Nephron (organoid): ENCODE measurements at regions not wholly inside any gene's neighbourhood (a gene's known extent, or its start where the extent isn't known, plus 50 kb on each side); places are given as distances from the start of the nearest gene placed in this dataset.

ENCODE experiments used
- H3K27ac Mint-ChIP-seq, 3 experiments: 2 replicates each; pipeline ENCODE4 v1.8.0; 2020; ENCODE audit warnings: mixed read lengths in 3 of 3, mild to moderate bottlenecking in 2 of 3, moderate library complexity in 1 of 3
- H3K27me3 Mint-ChIP-seq: 2 replicates; pipeline ENCODE4 v1.8.0; 2021; ENCODE audit warnings: low read depth, mild to moderate bottlenecking, moderate library complexity, mixed read lengths
- H3K36me3 Mint-ChIP-seq: 2 replicates; pipeline ENCODE4 v1.8.0; 2020; ENCODE audit warnings: low read depth, mixed read lengths
- H3K4me1 Mint-ChIP-seq: 2 replicates; pipeline ENCODE4 v1.8.0; 2020; ENCODE audit warnings: mixed read lengths
- H3K4me3 Mint-ChIP-seq, 3 experiments: 2 replicates each; pipeline ENCODE4 v1.8.0; 2020; ENCODE audit warnings: mild to moderate bottlenecking in 3 of 3, mixed read lengths in 3 of 3, moderate library complexity in 2 of 3
- H3K9me3 Mint-ChIP-seq: 2 replicates; pipeline ENCODE4 v1.8.0; 2020; ENCODE audit warnings: mixed read lengths
- CTCF ChIP-seq, 3 experiments: fragments of 200-600 bp; sonication (generic); IDR thresholded peaks; one replicate each; pipeline ENCODE4 v1.5.0; 2021; ENCODE audit warnings: antibody characterized with exemption in 3 of 3; ENCODE audit not compliant: unreplicated experiment in 3 of 3

GRCh38 chr18:40821596-40822243, 1133.3 kb upstream of the PIK3C3 start:
- Mint-ChIP-seq H3K27ac (no peak overlapping the region), H3K4me3 (no peak overlapping the region), H3K9me3 (peaks cover 10% of the 10 kb centered on the region), H3K36me3 (no peaks in the 10 kb centered on the region), H3K27me3 (peaks cover 3% of the 10 kb centered on the region), H3K4me1 (no peaks in the 10 kb centered on the region)
- no peak for TF ChIP-seq CTCF (IDR thresholded peaks at IDR 0.05; ENCODE audit: unreplicated experiment in 3 of 3)

- H3K36me3 Mint-ChIP-seq = no peaks in the 10 kb centered on the region
- no peak overlapping the region for H3K27ac Mint-ChIP-seq
- H3K4me3 Mint-ChIP-seq = no peak overlapping the region
- no peaks in the 10 kb centered on the region for H3K9me3 Mint-ChIP-seq
- TF ChIP-seq CTCF (IDR thresholded peaks at IDR 0.05; ENCODE audit: unreplicated experiment in 3 of 3) = no peak
- H3K4me1 Mint-ChIP-seq = no peaks in the 10 kb centered on the region
- no peaks in the 10 kb centered on the region for H3K27me3 Mint-ChIP-seq
These were observed 1142.0 kb upstream of the PIK3C3 start for GRCh38 chr18:40812981-40813515.

DNA sequence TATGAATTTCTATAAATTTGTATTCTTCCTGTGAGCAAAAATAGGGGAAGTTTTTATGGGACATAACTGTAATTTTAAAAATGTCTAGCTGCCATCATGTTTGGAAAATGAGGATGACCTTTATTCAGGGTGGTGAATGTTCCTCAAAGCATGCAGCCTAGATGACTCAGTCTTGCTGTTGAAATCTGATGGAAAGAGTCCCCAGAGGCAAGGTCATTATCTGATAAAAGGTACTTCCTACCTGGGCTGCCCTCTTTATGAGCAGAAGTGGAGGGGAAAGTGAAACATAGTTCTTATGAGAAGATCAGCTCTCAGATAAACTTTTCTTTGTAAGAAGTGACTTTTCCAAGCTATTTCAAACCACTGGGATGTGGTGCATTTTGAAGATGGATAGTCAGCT, 1144.7 kb upstream of the PIK3C3 start:
- Mint-ChIP-seq H3K9me3 (no peaks in the 10 kb centered on the region), H3K4me3 (no peak overlapping the region)

GRCh38 chr18:40789286-40789685, 1165.7 kb upstream of the PIK3C3 start:
- Mint-ChIP-seq H3K27me3 (no peaks in the 10 kb centered on the region), H3K27ac (no peak overlapping the region), H3K4me3 (no peak overlapping the region), H3K9me3 (peaks cover 4% of the 10 kb centered on the region), H3K4me1 (no peaks in the 10 kb centered on the region), H3K36me3 (no peaks in the 10 kb centered on the region)
- no peak for TF ChIP-seq CTCF (IDR thresholded peaks at IDR 0.05; ENCODE audit: unreplicated experiment in 3 of 3)

More for the DNA sequence above, 1144.7 kb upstream of the PIK3C3 start:
- Mint-ChIP-seq H3K36me3 (no peaks in the 10 kb centered on the region), H3K27ac (no peak overlapping the region), H3K27me3 (no peaks in the 10 kb centered on the region), H3K4me1 (no peaks in the 10 kb centered on the region)
- no peak for TF ChIP-seq CTCF (IDR thresholded peaks at IDR 0.05; ENCODE audit: unreplicated experiment in 3 of 3)

DNA sequence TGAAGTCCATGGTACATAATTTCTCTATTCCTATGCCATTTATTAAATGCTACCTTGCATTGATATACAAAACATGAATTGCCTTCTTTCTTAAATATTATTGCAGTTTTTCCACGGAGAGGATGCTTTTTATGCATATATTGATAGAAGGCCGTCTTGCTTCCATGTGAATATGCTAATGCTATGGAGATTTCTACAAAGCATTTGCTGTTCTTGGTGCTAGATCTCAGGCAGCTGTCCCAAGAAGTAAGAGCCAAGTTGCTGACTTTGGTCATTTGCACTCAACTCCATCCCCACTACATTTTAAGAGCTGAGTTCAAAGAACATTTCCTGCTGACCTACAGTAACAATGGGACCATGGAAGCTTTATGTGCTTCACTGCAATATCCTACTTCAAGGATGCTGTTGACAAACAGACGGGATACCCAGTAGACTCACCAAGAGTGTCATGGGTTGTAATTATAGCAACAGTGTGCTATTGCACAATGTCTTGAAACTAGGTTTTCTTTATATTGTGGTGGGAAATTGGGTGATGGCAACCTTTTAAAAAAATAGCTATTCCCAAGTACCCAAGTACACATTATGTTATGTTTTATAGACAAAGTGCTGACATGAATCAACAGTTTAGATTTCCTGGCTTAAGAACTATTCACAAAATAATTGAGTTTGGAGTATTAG, 1172.4 kb upstream of the PIK3C3 start:
- H3K4me1 Mint-ChIP-seq = no peaks in the 10 kb centered on the region
- H3K27me3 Mint-ChIP-seq = no peaks in the 10 kb centered on the region
- no peaks in the 10 kb centered on the region for H3K36me3 Mint-ChIP-seq
- no peaks in the 10 kb centered on the region for H3K9me3 Mint-ChIP-seq
- no peak overlapping the region for H3K27ac Mint-ChIP-seq
- H3K4me3 Mint-ChIP-seq = no peak overlapping the region
- TF ChIP-seq CTCF (IDR thresholded peaks at IDR 0.05; ENCODE audit: unreplicated experiment in 3 of 3) = no peak
